Gastroesophageal sphincter (tissue), 4 donors: ENCODE measurements at regions not wholly inside any gene's neighbourhood (a gene's known extent, or its start where the extent isn't known, plus 50 kb on each side); places are given as distances from the start of the nearest gene placed in this dataset.

Source experiments
- ATAC-seq: fragments of 150-250 bp; one replicate; pipeline ENCODE4 v1.9.1; 2016; ENCODE audit warnings: mild to moderate bottlenecking, moderate library complexity
- H3K27ac ChIP-seq, 4 donors: fragments of 200-600 bp; sonication (generic) in 3 of 4; 1 replicate in 3 of 4; 2 replicates in 1 of 4; pipeline ENCODE4 v1.5.1; 2016 to 2019
- H3K27me3 ChIP-seq: fragments of 200-600 bp; sonication (generic); one replicate; pipeline ENCODE4 v1.5.1; 2019
- H3K36me3 ChIP-seq, 2 donors: fragments of 200-600 bp; sonication (generic); one replicate each; pipeline ENCODE4 v1.5.1; 2019; ENCODE audit warnings: control low read depth in 1 of 2
- H3K4me1 ChIP-seq, 3 donors: fragments of 200-600 bp; sonication (generic); 1 replicate in 2 of 3; 2 replicates in 1 of 3; pipeline ENCODE4 v1.5.1; 2016 to 2019; ENCODE audit warnings: control low read depth in 2 of 3
- H3K4me3 ChIP-seq, 2 donors: fragments of 200-600 bp; sonication (generic); one replicate each; pipeline ENCODE4 v1.5.1; 2019; ENCODE audit warnings: mild to moderate bottlenecking in 1 of 2, moderate library complexity in 1 of 2
- H3K9me3 ChIP-seq, 3 donors: fragments of 200-600 bp; sonication (generic); one replicate each; pipeline ENCODE4 v1.5.1; 2017 to 2019; ENCODE audit warnings: control low read depth in 2 of 3
- EP300 ChIP-seq: sonication (generic); formaldehyde crosslinking; IDR thresholded peaks from one replicate; pipeline ENCODE4 v1.6.1; 2017; ENCODE audit warnings: antibody characterized with exemption, mild to moderate bottlenecking
- POLR2A ChIP-seq, 2 donors: fragments of 450-650 bp; IDR thresholded peaks; one replicate each; pipeline ENCODE4 v1.6.1; 2017; ENCODE audit warnings: antibody characterized with exemption in 2 of 2, mild to moderate bottlenecking in 2 of 2, moderate library complexity in 1 of 2
- POLR2AphosphoS5 ChIP-seq: sonication (generic); formaldehyde crosslinking; IDR thresholded peaks from one replicate; pipeline ENCODE4 v1.6.1; 2017; ENCODE audit warnings: antibody characterized with exemption
- WGBS, 2 donors: methylation state at CpG; one replicate each; pipeline ENCODE4 v1.1.5; 2018; ENCODE audit warnings: low coverage in 1 of 2; 5-methylcytosine and 5-hydroxymethylcytosine counted together
- small RNA-seq, 4 donors: library from RNA; depleted of rRNA; stranded (forward); fragments of <200 nt; gene quantifications; one replicate each; pipeline ENCODE3, GENCODE V24; 2016
- TF ChIP-seq, protein P1 (sequence below), 4 experiments: fragments of 200-600 bp in 2 of 4; fragments of 450-650 bp in 2 of 4; sonication (generic) in 1 of 4; IDR thresholded peaks; one replicate each; pipeline ENCODE4 v1.5.1; 2017 to 2019; ENCODE audit warnings: antibody characterized with exemption in 4 of 4, mild to moderate bottlenecking in 2 of 4, moderate library complexity in 2 of 4

DNA sequence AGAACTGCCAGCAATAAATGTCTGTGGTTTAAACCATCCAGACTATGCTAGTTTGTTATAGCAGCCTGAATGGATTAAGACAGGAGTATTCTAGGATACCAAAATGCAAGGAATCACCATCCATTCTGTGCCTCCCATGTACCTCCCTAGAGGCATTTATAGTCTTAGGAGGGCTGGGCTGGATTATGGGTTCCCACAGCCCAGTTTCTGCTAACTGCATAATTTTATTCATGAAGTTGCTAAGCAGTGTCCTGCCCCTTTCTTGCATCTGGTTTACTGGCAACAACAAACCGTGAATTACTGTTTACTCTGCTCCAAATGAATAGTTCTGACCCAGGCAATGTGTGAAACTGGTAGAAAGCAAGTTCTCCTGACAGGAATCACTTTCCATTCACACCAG, 67.1 kb upstream of the PRKX start:
- Histone ChIP-seq H3K4me3 (no peak overlapping the region), H3K9me3 (no peaks in the 10 kb centered on the region), H3K27ac (no peak overlapping the region), H3K4me1 (no peaks in the 10 kb centered on the region), H3K27me3 (no peaks in the 10 kb centered on the region), H3K36me3 (no peaks in the 10 kb centered on the region)
- TF ChIP-seq POLR2AphosphoS5: no peak
- WGBS, 2 donors: 25 to 33% methylated on average over 1 of the region's 1 CpG
- no peak for ATAC-seq

DNA sequence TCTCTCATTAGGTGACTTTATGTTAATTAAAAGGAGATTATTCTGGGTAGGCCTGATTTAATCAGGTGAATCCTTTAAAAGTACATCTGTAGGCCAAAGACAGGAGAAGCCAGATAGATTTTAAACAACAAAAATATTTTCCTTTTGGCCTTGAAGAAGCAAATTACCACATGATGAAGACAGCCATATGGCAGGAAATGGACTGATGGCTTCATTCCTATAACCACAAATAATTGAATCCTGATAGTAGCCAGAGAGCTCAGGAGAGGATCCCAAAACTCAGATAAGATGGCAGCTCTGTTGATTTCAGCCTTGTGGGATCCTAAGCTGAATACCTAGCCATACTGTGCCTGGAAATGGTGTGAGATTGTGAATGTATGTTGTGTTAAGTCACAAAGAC, 66.1 kb upstream of the PRKX start:
- no peak for TF ChIP-seq POLR2A (IDR thresholded peaks at IDR 0.05)
- TF ChIP-seq POLR2AphosphoS5: no peak
- TF ChIP-seq, protein P1, sequence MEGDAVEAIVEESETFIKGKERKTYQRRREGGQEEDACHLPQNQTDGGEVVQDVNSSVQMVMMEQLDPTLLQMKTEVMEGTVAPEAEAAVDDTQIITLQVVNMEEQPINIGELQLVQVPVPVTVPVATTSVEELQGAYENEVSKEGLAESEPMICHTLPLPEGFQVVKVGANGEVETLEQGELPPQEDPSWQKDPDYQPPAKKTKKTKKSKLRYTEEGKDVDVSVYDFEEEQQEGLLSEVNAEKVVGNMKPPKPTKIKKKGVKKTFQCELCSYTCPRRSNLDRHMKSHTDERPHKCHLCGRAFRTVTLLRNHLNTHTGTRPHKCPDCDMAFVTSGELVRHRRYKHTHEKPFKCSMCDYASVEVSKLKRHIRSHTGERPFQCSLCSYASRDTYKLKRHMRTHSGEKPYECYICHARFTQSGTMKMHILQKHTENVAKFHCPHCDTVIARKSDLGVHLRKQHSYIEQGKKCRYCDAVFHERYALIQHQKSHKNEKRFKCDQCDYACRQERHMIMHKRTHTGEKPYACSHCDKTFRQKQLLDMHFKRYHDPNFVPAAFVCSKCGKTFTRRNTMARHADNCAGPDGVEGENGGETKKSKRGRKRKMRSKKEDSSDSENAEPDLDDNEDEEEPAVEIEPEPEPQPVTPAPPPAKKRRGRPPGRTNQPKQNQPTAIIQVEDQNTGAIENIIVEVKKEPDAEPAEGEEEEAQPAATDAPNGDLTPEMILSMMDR (IDR thresholded peaks at IDR 0.05): no peak
- no peak for TF ChIP-seq EP300
- H3K27me3 ChIP-seq: no peaks in the 10 kb centered on the region
- no peak for ATAC-seq
- H3K4me3 ChIP-seq: no peak overlapping the region
- H3K27ac ChIP-seq: no peak overlapping the region
- no peaks in the 10 kb centered on the region for H3K4me1 ChIP-seq
- no peaks in the 10 kb centered on the region for H3K36me3 ChIP-seq
- H3K9me3 ChIP-seq: no peaks in the 10 kb centered on the region

- Histone ChIP-seq H3K9me3 (no peaks in the 10 kb centered on the region), H3K27me3 (no peaks in the 10 kb centered on the region), H3K27ac (no peak overlapping the region), H3K4me3 (no peak overlapping the region), H3K36me3 (no peaks in the 10 kb centered on the region), H3K4me1 (no peaks in the 10 kb centered on the region)
- TF ChIP-seq POLR2A (IDR thresholded peaks at IDR 0.05): no peak
- ATAC-seq: no peak
Measured at GRCh38 chrX:3777416-3777815, 64.0 kb upstream of the PRKX start.

- no peaks in the 10 kb centered on the region for H3K27me3 ChIP-seq
- no peaks in the 10 kb centered on the region for H3K9me3 ChIP-seq
- 49 to 66% methylated on average over 2 to 3 of the region's 3 CpGs for WGBS, 2 donors
- no peak overlapping the region for H3K27ac ChIP-seq
- no peak overlapping the region for H3K4me3 ChIP-seq
- H3K36me3 ChIP-seq: no peaks in the 10 kb centered on the region
- TF ChIP-seq EP300 (no peak), POLR2AphosphoS5 (no peak), POLR2A (IDR thresholded peaks at IDR 0.05) (no peak)
- TF ChIP-seq, protein P1 (IDR thresholded peaks at IDR 0.05): no peak
- ATAC-seq: no peak
- no peaks in the 10 kb centered on the region for H3K4me1 ChIP-seq
Measured at GRCh38 chrX:3771766-3772165, 58.3 kb upstream of the PRKX start.

DNA sequence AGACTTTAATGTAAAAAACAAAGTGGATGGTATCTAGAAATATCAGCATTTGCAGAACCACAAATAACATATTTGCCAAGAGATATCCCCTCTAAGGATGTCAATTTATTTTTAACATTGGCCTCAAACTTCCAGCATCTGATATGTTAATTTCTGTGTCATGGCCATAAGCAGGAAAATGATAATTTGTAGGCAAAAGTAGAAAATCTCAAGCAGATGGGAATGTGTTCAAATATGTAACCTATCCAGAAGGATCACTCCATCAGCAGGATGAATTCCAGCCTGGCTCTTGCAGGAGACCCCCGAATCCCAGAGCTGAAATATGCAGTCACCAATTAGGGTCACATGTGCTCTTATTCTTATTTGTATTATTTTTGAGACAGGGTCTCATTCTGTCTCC, 55.4 kb upstream of the PRKX start:
- Histone ChIP-seq H3K36me3 (no peaks in the 10 kb centered on the region), H3K27me3 (no peaks in the 10 kb centered on the region), H3K4me1 (no peaks in the 10 kb centered on the region), H3K27ac (no peak overlapping the region), H3K9me3 (no peaks in the 10 kb centered on the region), H3K4me3 (no peak overlapping the region)
- 50% methylated on average over 1 of the region's 1 CpG; no CpG with 5 or more reads in 1 of the 2 donors for WGBS, 2 donors
- TF ChIP-seq POLR2A (IDR thresholded peaks at IDR 0.05) (no peak), POLR2AphosphoS5 (no peak), EP300 (no peak)
- TF ChIP-seq, protein P1 (IDR thresholded peaks at IDR 0.05): no peak
- ATAC-seq: no peak

Small RNA genes in the stretch of these regions (small RNA-seq; reads per million reads assigned to genes)
- gene RF00401: 0 reads per million in 4 donors
